ENCODE measurements at regions not wholly inside any gene's neighbourhood (a gene's known extent, or its start where the extent isn't known, plus 50 kb on each side); places are given as distances from the start of the nearest gene placed in this dataset.
A peak's percentile ranks its signal among the peaks of the same experiment; 100 is the strongest.

DNA sequence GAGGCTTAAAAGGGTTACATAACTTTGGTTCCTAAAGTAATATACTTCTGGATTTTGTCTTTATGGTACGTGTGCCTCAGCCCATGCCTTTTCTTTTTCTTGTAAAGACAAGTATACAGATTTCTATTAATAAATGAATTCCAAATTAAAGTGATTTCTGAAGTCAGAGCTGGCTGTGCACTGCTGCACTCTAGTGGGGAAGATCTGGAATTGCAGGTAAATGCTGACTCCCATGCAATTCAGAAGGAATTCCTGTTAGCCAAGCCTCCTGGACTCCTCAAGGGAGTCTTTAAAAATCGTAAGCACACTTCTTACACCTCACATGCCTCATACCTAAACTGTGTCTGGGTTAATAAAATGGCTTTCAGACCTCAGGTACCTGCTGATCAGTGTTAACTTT is 118.4 kb upstream of the SLC7A1 start:
- Mint-ChIP-seq H3K4me3 (no peak overlapping the region), H3K9me3 (no peaks in the 10 kb centered on the region), H3K4me1 (no peaks in the 10 kb centered on the region), H3K36me3 (ENCODE audit: low read depth) (no peaks in the 10 kb centered on the region), H3K27ac (no peak overlapping the region), H3K27me3 (peaks cover 17% of the 10 kb centered on the region)
- ATAC-seq (replicated peaks), result no peak

DNA sequence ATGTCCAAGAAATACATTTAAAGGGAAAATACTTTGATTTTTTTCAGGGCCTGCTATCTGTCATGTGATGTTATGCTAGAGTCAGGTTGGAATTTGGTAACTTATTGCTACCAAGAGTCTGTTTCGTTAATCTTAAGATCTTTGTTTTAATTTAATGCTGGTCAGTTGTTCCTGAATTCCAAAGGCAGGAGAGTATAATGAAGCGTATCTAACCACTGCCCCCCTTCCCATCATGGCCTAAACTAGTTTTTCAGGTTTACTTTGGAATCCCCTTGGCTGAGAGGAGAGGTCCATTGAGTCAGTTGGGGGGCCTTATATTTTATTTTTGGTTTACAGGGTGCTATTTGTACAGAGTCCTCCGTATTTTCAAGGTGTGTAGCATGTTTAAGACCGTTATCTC is 116.3 kb upstream of the SLC7A1 start:
- Mint-ChIP-seq H3K9me3 (no peaks in the 10 kb centered on the region), H3K36me3 (ENCODE audit: low read depth) (no peaks in the 10 kb centered on the region), H3K27me3 (peaks cover 12% of the 10 kb centered on the region), H3K27ac (no peak overlapping the region), H3K4me3 (no peak overlapping the region), H3K4me1 (no peaks in the 10 kb centered on the region)
- ATAC-seq (replicated peaks), result no peak

DNA sequence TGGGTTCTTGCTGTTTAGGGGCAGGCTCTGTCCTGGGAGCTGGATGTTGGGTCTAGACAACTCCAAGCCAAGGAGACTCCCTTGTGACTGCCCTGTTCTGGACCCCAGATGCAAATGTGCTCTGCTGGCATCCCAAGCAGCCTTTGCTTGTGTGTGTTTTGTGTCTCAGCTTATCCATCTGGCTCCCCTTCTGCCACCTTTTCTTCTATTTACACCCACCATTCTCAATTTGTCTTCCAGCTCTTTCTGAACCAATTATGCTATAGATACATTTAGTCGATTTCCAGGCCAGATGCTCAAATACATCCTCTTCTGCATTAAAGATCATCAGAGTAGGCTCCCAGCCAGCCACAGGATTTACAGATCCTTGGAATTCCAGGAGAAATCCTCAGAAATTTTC is 115.0 kb upstream of the SLC7A1 start:
- H3K27me3 Mint-ChIP-seq, result peaks cover 12% of the 10 kb centered on the region
- H3K27ac Mint-ChIP-seq, result no peak overlapping the region
- H3K9me3 Mint-ChIP-seq, result no peaks in the 10 kb centered on the region
- H3K36me3 Mint-ChIP-seq (ENCODE audit: low read depth), result no peaks in the 10 kb centered on the region
- H3K4me1 Mint-ChIP-seq, result no peaks in the 10 kb centered on the region
- ATAC-seq (replicated peaks), result no peak
- H3K4me3 Mint-ChIP-seq, result no peak overlapping the region

DNA sequence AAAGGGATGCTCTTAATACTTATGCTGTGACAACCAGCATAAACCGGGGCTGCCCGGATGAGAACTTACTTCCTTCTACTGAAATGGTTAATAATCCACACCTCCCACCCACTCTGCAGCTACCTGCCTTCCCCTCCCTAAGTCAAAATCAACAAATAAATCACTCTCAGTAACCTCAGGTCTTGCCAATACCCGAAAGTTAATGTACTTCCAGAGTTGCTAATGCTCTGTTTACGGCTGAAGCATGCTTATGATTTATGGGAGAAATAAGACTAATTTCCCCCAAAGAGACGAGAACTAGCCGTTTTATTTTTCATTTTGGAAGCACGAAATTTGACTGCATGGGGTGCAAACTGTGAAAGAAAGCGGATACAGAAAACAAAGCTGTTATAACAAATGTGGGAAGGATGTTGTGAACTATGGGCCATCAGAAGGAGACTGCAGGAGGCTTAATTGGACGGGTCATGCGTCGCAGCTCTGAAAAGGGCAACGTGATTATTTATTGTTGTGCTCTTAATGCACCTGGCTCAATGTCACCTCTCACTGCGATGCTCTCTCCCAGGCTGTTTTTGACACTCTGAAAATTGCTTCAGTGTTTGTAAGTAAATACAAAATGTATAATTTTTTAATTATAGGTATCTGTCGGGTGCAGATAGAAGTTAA is 114.0 kb upstream of the SLC7A1 start:
- peaks cover 12% of the 10 kb centered on the region for H3K27me3 Mint-ChIP-seq
- ATAC-seq (replicated peaks), result no peak
- no peaks in the 10 kb centered on the region for H3K36me3 Mint-ChIP-seq (ENCODE audit: low read depth)
- no peaks in the 10 kb centered on the region for H3K4me1 Mint-ChIP-seq
- H3K9me3 Mint-ChIP-seq, result no peaks in the 10 kb centered on the region
- no peak overlapping the region for H3K27ac Mint-ChIP-seq
- H3K4me3 Mint-ChIP-seq, result no peak overlapping the region

DNA sequence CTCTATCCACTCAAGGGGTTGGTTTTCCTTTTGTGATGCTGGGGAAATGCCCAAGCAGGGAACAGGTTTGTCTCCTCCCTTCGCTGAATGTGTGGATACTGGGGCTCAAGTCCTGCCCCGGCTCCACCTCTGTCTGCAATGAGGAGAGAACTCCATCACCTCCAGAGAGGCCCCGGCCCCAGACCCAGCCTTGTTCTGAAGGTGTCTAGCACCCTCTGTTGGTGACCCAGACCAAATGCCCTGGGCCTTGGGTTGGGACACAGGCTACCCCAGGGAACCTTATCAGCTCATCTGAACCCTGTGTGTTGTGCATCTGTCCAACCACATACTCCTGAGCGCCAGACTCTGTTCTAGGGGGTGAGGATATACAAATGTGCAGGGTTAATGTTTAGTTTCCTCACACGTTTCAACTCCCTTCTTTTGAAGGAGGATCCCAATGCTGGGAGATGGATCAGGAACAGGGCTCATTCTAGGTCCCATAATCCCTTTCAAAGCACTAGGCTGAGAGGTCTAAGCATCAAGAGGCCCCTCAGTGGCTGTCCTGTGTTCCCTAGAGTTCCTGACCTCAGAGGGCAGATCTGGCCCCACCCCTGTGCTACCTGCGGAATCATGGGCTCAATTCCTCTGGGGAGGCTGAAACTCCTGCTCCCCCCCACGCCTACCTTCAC is 112.5 kb upstream of the SLC7A1 start:
- peaks cover 16% of the 10 kb centered on the region for H3K27me3 Mint-ChIP-seq
- H3K27ac Mint-ChIP-seq, result no peak overlapping the region
- H3K9me3 Mint-ChIP-seq, result no peaks in the 10 kb centered on the region
- no peaks in the 10 kb centered on the region for H3K4me1 Mint-ChIP-seq
- H3K36me3 Mint-ChIP-seq (ENCODE audit: low read depth), result no peaks in the 10 kb centered on the region
- ATAC-seq (replicated peaks), result peak; percentile 79
- H3K4me3 Mint-ChIP-seq, result no peak overlapping the region

DNA sequence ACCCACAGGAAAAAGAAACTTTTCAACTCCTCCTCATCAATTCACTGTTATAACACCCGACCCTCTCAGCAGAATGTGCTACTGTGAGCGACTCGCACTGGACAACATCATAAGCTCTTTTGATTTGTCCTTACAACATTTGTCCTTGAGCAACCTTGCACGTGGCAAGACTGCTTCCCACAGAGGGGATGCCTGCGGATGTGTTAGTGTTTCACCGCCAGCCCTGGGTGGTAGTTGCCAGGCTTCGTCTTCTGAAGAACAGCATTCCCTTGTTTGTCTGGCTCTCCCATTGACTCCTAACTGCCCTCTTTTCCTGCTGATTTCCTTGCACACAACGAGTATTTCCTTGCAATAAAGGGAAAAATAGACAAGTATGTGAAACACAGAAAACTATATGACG is 111.4 kb upstream of the SLC7A1 start:
- Mint-ChIP-seq H3K27me3 (peaks cover 17% of the 10 kb centered on the region), H3K27ac (no peak overlapping the region), H3K36me3 (ENCODE audit: low read depth) (no peaks in the 10 kb centered on the region), H3K4me1 (no peaks in the 10 kb centered on the region), H3K4me3 (no peak overlapping the region), H3K9me3 (no peaks in the 10 kb centered on the region)
- ATAC-seq (replicated peaks), result no peak

DNA sequence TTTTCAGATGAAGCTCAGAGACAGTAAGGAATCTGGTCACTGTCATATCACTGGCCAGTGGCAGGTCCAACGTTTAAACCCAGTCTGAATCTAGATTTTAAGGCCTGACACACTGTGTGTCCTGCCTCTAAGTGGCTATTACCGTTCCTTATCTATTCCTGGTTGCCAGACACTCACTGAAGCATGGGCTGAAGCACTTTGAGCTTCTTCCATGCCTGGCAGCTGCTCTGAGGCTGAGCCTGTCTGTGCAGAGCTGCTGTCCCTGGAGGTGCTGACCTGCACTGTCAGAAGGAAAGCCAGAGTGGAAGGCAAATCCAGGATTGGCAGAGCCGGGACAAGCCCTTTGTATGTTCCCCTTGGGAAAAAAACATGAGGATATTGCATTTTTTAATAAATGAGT is 109.2 kb upstream of the SLC7A1 start:
- no peak for ATAC-seq (replicated peaks)
- no peak overlapping the region for H3K27ac Mint-ChIP-seq
- H3K9me3 Mint-ChIP-seq, result no peaks in the 10 kb centered on the region
- no peak overlapping the region for H3K4me3 Mint-ChIP-seq
- peaks cover 13% of the 10 kb centered on the region for H3K27me3 Mint-ChIP-seq
- H3K4me1 Mint-ChIP-seq, result no peaks in the 10 kb centered on the region
- H3K36me3 Mint-ChIP-seq (ENCODE audit: low read depth), result no peaks in the 10 kb centered on the region

DNA sequence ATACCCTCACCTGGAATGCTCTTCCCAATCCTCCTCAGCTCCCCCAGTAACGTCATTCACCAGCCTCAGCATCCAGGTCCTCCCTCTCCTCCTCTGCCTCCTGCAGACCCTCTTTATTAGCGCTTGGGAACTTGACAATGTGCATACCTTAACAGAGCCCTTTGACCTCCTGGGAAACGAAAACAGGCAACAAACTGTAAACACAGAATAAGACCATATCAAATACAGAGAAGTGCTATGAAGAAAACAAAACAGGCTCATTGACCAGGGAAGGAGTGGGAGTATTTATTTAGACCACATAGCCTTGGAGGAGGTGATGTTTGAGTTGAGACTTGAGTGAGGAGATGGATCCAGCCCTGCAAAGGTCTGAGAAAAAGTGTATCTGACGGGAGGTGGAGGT is 107.9 kb upstream of the SLC7A1 start:
- no peak for ATAC-seq (replicated peaks)
- no peak overlapping the region for H3K27ac Mint-ChIP-seq
- no peaks in the 10 kb centered on the region for H3K9me3 Mint-ChIP-seq
- H3K4me3 Mint-ChIP-seq, result no peak overlapping the region
- no peaks in the 10 kb centered on the region for H3K36me3 Mint-ChIP-seq (ENCODE audit: low read depth)
- peaks cover 10% of the 10 kb centered on the region for H3K27me3 Mint-ChIP-seq
- no peaks in the 10 kb centered on the region for H3K4me1 Mint-ChIP-seq

DNA sequence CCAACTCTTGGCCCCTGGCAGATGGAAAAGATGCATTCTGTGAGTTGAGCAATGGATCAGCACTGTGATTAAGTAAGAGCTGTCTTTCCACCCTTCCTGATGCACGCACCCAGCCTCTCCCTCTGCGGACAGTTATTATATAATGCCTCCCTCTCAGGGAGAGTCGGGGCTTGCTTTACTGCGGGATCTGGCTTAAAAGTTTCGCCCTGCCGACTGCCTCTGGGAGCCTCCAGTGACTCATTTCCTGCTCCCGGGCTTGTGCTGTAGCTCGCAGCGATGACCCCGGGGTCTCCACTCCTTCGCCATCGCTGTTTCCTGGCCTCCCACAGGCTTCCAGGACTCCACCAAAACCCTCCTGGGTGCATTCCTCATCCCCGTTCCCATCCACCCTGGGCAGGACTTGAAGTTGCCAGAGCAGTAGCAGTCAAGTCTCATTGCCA is 107.4 kb upstream of the SLC7A1 start:
- H3K4me1 Mint-ChIP-seq, result no peaks in the 10 kb centered on the region
- peaks cover 12% of the 10 kb centered on the region for H3K27me3 Mint-ChIP-seq
- H3K27ac Mint-ChIP-seq, result no peak overlapping the region
- H3K4me3 Mint-ChIP-seq, result no peak overlapping the region
- H3K36me3 Mint-ChIP-seq (ENCODE audit: low read depth), result no peaks in the 10 kb centered on the region
- H3K9me3 Mint-ChIP-seq, result no peaks in the 10 kb centered on the region
- no peak for ATAC-seq (replicated peaks)

DNA sequence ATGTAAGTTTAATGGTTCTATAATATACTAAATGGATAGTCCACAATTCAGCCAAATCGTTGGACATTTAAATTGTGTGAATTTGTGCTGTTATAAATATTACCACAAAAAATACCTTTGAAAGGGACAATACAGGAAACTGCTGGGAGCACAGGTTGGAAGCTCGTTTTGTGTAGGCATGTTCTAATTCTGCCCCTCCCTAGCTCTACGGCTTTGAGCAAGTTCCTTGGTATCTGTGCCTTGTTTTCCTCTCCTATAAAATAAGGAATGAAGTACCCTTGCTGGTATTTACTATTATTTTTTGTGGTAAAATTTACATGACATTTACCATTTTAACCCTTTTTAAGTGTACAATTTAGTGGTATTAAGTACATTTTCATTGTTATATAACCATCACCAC is 102.6 kb upstream of the SLC7A1 start:
- no peaks in the 10 kb centered on the region for H3K4me1 Mint-ChIP-seq
- no peak overlapping the region for H3K27ac Mint-ChIP-seq
- H3K36me3 Mint-ChIP-seq (ENCODE audit: low read depth), result no peaks in the 10 kb centered on the region
- ATAC-seq (replicated peaks), result no peak
- no peaks in the 10 kb centered on the region for H3K9me3 Mint-ChIP-seq
- H3K27me3 Mint-ChIP-seq, result peaks cover 16% of the 10 kb centered on the region
- H3K4me3 Mint-ChIP-seq, result no peak overlapping the region

DNA sequence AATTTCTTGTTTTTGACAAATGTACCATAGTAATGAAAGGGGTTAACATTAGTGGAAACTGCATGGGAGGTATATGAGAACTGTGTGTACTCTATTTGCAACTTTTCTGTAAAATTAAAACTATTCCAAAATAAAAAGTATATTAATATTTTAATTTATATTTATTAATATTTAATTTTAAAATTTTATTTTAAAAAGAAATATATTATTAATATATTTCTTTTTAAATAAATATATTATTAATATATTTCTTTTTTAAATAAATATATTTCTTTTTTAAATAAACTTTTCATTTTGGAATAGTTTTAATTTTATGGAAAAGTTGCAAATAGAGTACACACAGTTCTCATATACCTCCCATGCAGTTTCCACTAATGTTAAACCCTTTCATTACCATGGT is 101.1 kb upstream of the SLC7A1 start:
- no peak overlapping the region for H3K4me3 Mint-ChIP-seq
- peaks cover 13% of the 10 kb centered on the region for H3K27me3 Mint-ChIP-seq
- H3K4me1 Mint-ChIP-seq, result no peaks in the 10 kb centered on the region
- ATAC-seq (replicated peaks), result no peak
- H3K27ac Mint-ChIP-seq, result no peak overlapping the region
- H3K36me3 Mint-ChIP-seq (ENCODE audit: low read depth), result no peaks in the 10 kb centered on the region
- no peaks in the 10 kb centered on the region for H3K9me3 Mint-ChIP-seq

DNA sequence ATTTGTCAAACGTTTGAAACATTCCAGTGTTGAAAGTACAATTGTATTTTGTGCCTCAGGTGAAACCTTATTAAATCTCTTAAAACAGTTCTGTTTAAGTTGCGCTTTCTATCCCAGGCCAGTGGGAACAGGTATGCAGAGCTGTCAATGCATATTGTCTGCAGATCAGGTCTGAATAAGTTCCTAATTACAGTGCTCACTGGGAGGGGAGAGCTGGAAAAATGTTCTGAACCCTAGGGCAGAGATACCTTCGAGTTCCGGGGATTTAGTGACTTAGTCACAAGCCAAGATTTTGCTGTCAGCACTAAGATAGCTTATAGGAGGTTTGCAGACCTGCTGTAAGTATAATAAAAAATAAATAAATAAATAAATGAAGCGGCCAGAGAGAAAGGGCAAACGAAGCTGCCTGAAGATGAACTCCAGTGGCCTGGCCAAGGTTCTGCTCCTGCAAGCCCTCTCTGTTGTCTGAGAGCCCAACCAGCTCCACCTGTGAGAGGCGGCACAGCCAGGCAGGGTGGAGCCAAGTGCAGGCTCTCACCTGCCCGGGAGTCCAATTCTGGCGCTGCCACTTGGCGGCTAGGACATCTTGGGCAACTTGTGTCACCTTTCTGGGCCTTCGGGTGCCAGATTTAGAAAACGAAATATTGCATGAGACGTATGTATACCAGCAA is 97.9 kb upstream of the SLC7A1 start:
- no peak for ATAC-seq (replicated peaks)
- no peaks in the 10 kb centered on the region for H3K9me3 Mint-ChIP-seq
- H3K27me3 Mint-ChIP-seq, result peaks cover 23% of the 10 kb centered on the region
- H3K27ac Mint-ChIP-seq, result no peak overlapping the region
- no peak overlapping the region for H3K4me3 Mint-ChIP-seq
- H3K4me1 Mint-ChIP-seq, result no peaks in the 10 kb centered on the region
- H3K36me3 Mint-ChIP-seq (ENCODE audit: low read depth), result no peaks in the 10 kb centered on the region

DNA sequence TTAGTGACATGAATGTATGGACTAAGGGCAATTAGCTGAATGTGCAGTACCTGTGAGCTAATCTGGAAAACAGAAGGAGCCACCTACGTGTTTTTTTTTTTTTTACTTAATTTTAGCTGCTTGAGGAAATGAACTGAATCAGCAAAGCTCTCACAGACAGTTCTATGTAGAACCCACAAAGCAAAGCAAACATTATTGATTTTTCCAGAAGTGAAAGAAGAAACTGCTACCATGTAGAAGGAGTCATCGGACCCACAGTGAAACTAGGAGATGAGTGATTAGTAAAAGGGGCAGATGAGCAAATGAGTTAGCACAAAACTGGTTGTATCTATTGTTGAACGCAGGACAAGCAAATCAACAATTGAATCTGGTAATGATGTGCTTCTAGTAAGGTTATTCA is 94.1 kb upstream of the SLC7A1 start:
- no peaks in the 10 kb centered on the region for H3K36me3 Mint-ChIP-seq (ENCODE audit: low read depth)
- H3K27ac Mint-ChIP-seq, result no peak overlapping the region
- peaks cover 18% of the 10 kb centered on the region for H3K27me3 Mint-ChIP-seq
- H3K4me1 Mint-ChIP-seq, result no peaks in the 10 kb centered on the region
- H3K9me3 Mint-ChIP-seq, result no peaks in the 10 kb centered on the region
- no peak overlapping the region for H3K4me3 Mint-ChIP-seq
- ATAC-seq (replicated peaks), result peak; percentile 95

DNA sequence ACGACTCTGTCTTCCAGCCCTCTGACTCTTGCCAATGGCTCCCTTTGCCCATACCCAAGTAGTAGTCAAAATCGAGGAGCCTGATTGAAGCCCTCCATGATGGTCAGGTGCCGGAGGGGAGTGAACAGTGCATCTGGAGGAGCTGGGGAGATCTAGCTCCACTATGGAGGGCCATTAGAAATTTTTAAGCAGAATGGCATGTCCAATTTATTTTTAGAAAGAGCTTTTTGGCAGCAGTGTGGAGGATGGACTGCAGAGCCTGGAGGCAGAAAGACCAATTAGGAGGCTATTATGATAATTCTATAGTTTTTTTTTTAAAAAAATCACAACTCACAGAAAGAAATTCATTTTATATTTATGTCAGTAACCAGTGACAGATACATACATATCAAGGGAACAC is 92.7 kb upstream of the SLC7A1 start:
- H3K4me3 Mint-ChIP-seq, result no peak overlapping the region
- no peak for ATAC-seq (replicated peaks)
- H3K36me3 Mint-ChIP-seq (ENCODE audit: low read depth), result no peaks in the 10 kb centered on the region
- no peaks in the 10 kb centered on the region for H3K9me3 Mint-ChIP-seq
- no peak overlapping the region for H3K27ac Mint-ChIP-seq
- no peaks in the 10 kb centered on the region for H3K4me1 Mint-ChIP-seq
- peaks cover 18% of the 10 kb centered on the region for H3K27me3 Mint-ChIP-seq

DNA sequence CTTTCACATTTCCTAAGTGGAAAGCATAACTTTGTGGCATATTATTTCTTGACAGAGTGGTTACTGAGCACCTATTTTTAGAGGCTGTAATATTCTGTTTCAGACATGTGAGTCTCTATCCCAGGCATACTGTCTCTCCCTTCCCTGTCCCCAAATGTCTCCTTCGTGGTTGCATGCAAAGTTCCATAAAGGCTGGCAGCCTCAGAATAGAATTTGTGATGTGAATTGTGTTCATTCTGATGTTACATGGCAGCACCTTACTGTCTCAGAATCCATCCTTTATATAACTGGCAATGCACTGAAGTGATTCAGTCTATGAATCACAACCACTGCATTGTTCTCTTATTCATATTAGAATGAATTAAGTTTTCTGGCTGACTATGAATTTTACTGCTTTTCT is 89.0 kb upstream of the SLC7A1 start:
- no peaks in the 10 kb centered on the region for H3K9me3 Mint-ChIP-seq

More for the DNA sequence above, 89.0 kb upstream of the SLC7A1 start:
- Mint-ChIP-seq H3K27ac (no peak overlapping the region), H3K27me3 (peaks cover 15% of the 10 kb centered on the region), H3K4me1 (no peaks in the 10 kb centered on the region), H3K4me3 (no peak overlapping the region), H3K36me3 (ENCODE audit: low read depth) (no peaks in the 10 kb centered on the region)
- ATAC-seq (replicated peaks), result no peak
